AG09309 (cell line): ENCODE measurements at regions not wholly inside any gene's neighbourhood (a gene's known extent, or its start where the extent isn't known, plus 50 kb on each side); places are given as distances from the start of the nearest gene placed in this dataset.
"Not testable (repeated sequence)": the region's sequence is repeated elsewhere in the genome, so short reads cannot be mapped to it uniquely, and the experiment has no call there.

Experiments
- DNase-seq: peaks from one replicate; pipeline ENCODE4 v3.0.0-alpha.2; 2010; ENCODE audit warnings: low read depth
- H3K4me3 ChIP-seq: 2 replicates; pipeline ENCODE4 v1.5.1; 2011; ENCODE audit warnings: mild to moderate bottlenecking, low read depth, low read length, moderate library complexity; ENCODE audit not compliant: control insufficient read depth
- CTCF ChIP-seq: IDR thresholded peaks from 2 replicates; pipeline ENCODE4 v1.5.1; 2011; ENCODE audit warnings: mild to moderate bottlenecking, low read depth, low read length, inconsistent platforms; ENCODE audit not compliant: insufficient read depth, control insufficient read depth; ENCODE audit errors: missing control alignments

GRCh38 chr1:47664356-47664755 lies 226.5 kb downstream of the FOXD2 start:
- H3K4me3 ChIP-seq, result no peak overlapping the region
- no peak for TF ChIP-seq CTCF
- DNase-seq, result no peak

GRCh38 chr1:47664896-47665295 lies 227.1 kb downstream of the FOXD2 start:
- not testable (repeated sequence) for H3K4me3 ChIP-seq, DNase-seq

GRCh38 chr1:47669081-47669585 lies 231.3 kb downstream of the FOXD2 start:
- DNase-seq, result no peak
- no peak overlapping the region for H3K4me3 ChIP-seq
- TF ChIP-seq CTCF, result no peak

- H3K4me3 ChIP-seq, result no peak overlapping the region
- no peak for TF ChIP-seq CTCF
- no peak for DNase-seq
These were observed 234.8 kb downstream of the FOXD2 start for GRCh38 chr1:47672622-47673021.

GRCh38 chr1:47674189-47674588 lies 236.3 kb downstream of the FOXD2 start:
- no peak for TF ChIP-seq CTCF
- H3K4me3 ChIP-seq, result no peak overlapping the region
- DNase-seq, result no peak

GRCh38 chr1:47675047-47675675 lies 237.3 kb downstream of the FOXD2 start:
- no peak for DNase-seq
- TF ChIP-seq CTCF, result no peak
- H3K4me3 ChIP-seq, result no peak overlapping the region

- H3K4me3 ChIP-seq, result no peak overlapping the region
- no peak for DNase-seq
- TF ChIP-seq CTCF, result no peak
These were observed 237.9 kb downstream of the FOXD2 start for GRCh38 chr1:47675721-47676120.
